Esophagus squamous epithelium (tissue), 5 donors: ENCODE measurements at regions not wholly inside any gene's neighbourhood (a gene's known extent, or its start where the extent isn't known, plus 50 kb on each side); places are given as distances from the start of the nearest gene placed in this dataset.

Experiments used
- DNase-seq: peaks from one replicate; lab custom pipeline; 2025; lab: John Stamatoyannopoulos, UW
- H3K27ac ChIP-seq, 4 donors: fragments of 200-600 bp; sonication (generic); one replicate each; pipeline ENCODE4 v1.5.1; 2016 to 2019; ENCODE audit warnings: mild to moderate bottlenecking in 1 of 4
- H3K27me3 ChIP-seq, 4 donors: fragments of 200-600 bp; sonication (generic); 1 replicate in 3 of 4; 2 replicates in 1 of 4; pipeline versions ENCODE4 v1.5.1 to v1.6.0; 2017 to 2021; ENCODE audit warnings: antibody characterized with exemption in 1 of 4
- H3K36me3 ChIP-seq, 3 donors: fragments of 200-600 bp; sonication (generic); one replicate each; pipeline ENCODE4 v1.5.1; 2016 to 2019
- H3K4me1 ChIP-seq, 3 donors: fragments of 200-600 bp; sonication (generic); one replicate each; pipeline ENCODE4 v1.5.1; 2017 to 2019
- H3K4me3 ChIP-seq, 4 donors: fragments of 200-600 bp; sonication (generic); 1 replicate in 3 of 4; 2 replicates in 1 of 4; pipeline ENCODE4 v1.5.1; 2016 to 2019; ENCODE audit warnings: mild to moderate bottlenecking in 2 of 4, moderate library complexity in 1 of 4
- H3K9me3 ChIP-seq, 3 donors: fragments of 200-600 bp; sonication (generic); one replicate each; pipeline ENCODE4 v1.5.1; 2016 to 2019
- POLR2A ChIP-seq, 4 donors: fragments of 450-650 bp; IDR thresholded peaks; one replicate each; pipeline ENCODE4 v1.6.1; 2017; ENCODE audit warnings: antibody characterized with exemption in 4 of 4, mild to moderate bottlenecking in 4 of 4, moderate library complexity in 3 of 4
- WGBS, 2 donors: methylation state at CpG; one replicate each; pipeline ENCODE4 v1.1.5; 2018; 5-methylcytosine and 5-hydroxymethylcytosine counted together
- intact Hi-C: fragments of 100-400 bp; cut with DNase I; formaldehyde crosslinking; loops from one replicate; pipeline ENCODE4 v1.15.0; 2022
- TF ChIP-seq, protein P1 (sequence below), 6 experiments: fragments of 450-650 bp in 4 of 6; fragments of 200-600 bp in 2 of 6; sonication (generic) in 2 of 6; IDR thresholded peaks; one replicate each; pipeline ENCODE4 v1.5.1; 2016 to 2019; ENCODE audit warnings: antibody characterized with exemption in 6 of 6, mild to moderate bottlenecking in 4 of 6, moderate library complexity in 4 of 6
- donor health status: DM: yes; HTN: yes; CAD: no.

DNA sequence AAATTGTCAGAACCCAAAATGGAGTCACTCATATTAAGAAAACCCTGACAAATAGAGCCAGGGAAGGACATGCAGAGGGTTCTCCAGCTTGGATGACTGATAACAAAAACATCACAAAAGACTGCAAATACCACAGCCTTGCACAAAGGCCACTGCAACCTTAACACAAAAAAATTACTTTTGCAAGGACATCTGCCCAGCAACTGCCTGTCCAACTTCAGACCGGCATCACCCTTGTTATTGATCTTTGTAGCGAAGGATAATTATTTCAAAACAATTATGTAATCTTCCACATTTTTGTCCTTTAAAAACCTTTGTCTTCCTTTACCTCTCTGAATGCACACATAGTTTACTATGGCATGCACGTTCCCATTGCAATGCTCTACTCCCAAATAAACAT lies 100.6 kb upstream of the TBX3 start:
- no peak overlapping the region for H3K4me3 ChIP-seq
- intact Hi-C loops: no loop called here
- H3K27ac ChIP-seq: no peak overlapping the region
- H3K4me1 ChIP-seq: no peaks in the 10 kb centered on the region
- TF ChIP-seq POLR2A (IDR thresholded peaks at IDR 0.05): no peak
- TF ChIP-seq, protein P1, sequence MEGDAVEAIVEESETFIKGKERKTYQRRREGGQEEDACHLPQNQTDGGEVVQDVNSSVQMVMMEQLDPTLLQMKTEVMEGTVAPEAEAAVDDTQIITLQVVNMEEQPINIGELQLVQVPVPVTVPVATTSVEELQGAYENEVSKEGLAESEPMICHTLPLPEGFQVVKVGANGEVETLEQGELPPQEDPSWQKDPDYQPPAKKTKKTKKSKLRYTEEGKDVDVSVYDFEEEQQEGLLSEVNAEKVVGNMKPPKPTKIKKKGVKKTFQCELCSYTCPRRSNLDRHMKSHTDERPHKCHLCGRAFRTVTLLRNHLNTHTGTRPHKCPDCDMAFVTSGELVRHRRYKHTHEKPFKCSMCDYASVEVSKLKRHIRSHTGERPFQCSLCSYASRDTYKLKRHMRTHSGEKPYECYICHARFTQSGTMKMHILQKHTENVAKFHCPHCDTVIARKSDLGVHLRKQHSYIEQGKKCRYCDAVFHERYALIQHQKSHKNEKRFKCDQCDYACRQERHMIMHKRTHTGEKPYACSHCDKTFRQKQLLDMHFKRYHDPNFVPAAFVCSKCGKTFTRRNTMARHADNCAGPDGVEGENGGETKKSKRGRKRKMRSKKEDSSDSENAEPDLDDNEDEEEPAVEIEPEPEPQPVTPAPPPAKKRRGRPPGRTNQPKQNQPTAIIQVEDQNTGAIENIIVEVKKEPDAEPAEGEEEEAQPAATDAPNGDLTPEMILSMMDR (IDR thresholded peaks at IDR 0.05): no peak
- H3K36me3 ChIP-seq: no peaks in the 10 kb centered on the region
- H3K9me3 ChIP-seq: no peaks in the 10 kb centered on the region
- no peaks in the 10 kb centered on the region for H3K27me3 ChIP-seq
- DNase-seq: no peak
- 55 to 58% methylated on average over 3 of the region's 3 CpGs for WGBS, 2 donors

DNA sequence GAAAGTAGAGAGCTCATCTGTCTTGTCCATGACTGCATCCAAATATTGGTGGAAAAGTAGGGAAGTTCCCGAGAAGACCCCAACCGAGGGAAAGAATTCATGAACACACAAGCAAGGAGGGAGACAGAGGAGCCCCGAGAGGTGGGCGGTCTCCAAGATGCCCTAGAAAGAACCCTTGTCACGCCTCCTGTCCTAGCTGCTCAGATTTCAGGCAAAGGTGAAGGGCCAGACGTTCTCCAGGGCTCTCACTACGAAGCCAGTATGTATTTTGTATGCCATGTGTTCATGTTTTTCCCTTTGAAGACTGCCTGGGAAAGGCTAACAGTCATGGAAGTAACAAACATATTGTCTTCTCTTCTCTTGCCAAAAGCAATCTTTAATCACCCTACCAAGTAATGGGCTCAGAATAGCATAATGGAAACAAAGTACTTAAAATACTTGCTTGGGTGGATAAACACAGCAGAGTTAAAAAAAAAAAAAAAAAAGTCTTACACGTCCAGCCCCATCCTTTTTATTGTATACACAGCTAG lies 99.2 kb upstream of the TBX3 start:
- intact Hi-C loops: no loop called here
- Histone ChIP-seq H3K27ac (no peak overlapping the region), H3K9me3 (no peaks in the 10 kb centered on the region), H3K4me3 (no peak overlapping the region), H3K36me3 (no peaks in the 10 kb centered on the region), H3K27me3 (no peaks in the 10 kb centered on the region), H3K4me1 (no peaks in the 10 kb centered on the region)
- TF ChIP-seq POLR2A (IDR thresholded peaks at IDR 0.05): no peak
- TF ChIP-seq, protein P1 (IDR thresholded peaks at IDR 0.05): no peak
- WGBS, 2 donors: 40% methylated on average over 8 of the region's 8 CpGs
- no peak for DNase-seq

DNA sequence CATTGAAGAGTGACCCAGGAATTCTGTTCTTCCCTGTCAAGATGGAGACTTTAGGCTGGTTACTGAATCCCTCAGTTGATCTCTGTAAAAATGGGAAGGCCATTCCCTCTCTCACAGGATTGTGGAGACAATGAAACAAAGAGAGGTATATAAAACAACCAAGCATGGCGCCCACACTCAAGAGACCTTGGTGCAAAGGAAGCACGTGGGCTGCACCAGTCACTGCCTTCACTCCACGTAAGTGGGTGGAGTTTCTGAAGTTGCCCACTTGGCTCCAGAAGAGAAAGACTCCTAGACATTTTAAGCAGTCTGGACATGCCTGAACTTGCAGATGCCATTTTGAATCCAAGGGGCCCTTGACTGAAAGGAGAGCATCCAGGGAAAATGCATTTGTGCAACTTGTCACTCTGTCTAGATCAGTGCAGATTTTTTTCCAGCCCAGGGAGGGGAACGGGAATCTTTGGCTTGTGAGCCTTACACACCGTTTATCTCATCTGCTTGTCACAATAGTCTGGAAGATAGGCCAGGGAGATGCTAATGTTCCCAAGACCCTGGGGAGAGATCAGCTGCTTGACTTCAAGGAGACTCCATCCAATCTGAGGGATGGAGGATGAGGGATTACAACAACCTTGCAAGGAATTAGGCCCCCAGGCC lies 96.9 kb upstream of the TBX3 start:
- DNase-seq: no peak
- TF ChIP-seq, protein P1 (IDR thresholded peaks at IDR 0.05): no peak
- no peak for TF ChIP-seq POLR2A (IDR thresholded peaks at IDR 0.05)
- intact Hi-C loops: no loop called here
- no peaks in the 10 kb centered on the region for H3K27me3 ChIP-seq
- no peaks in the 10 kb centered on the region for H3K4me1 ChIP-seq
- H3K36me3 ChIP-seq: no peaks in the 10 kb centered on the region
- no peak overlapping the region for H3K4me3 ChIP-seq
- 40 to 52% methylated on average over 5 of the region's 5 CpGs for WGBS, 2 donors
- H3K9me3 ChIP-seq: no peaks in the 10 kb centered on the region
- no peak overlapping the region for H3K27ac ChIP-seq

DNA sequence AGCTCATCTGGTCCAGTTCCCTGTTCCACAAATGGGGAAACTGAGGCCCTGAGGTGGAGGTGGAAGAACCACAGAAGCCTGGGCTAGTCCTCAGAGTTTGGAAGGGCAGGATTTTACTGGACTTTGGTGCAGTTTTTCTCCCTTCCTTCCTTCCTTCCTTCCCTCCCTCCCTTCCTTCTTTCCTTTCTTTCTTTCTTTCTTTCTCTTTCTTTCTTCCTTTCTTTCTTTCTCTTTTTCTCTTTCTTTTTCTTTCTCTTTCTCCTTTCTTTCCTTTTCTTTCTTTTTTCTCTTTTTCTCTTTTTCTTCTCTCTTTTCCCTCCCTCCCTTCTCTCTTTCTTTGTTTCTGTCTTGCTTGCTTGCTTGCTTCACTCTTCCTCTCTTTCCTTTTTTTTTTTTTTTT lies 95.7 kb upstream of the TBX3 start:
- DNase-seq: no peak
- no peak for TF ChIP-seq POLR2A (IDR thresholded peaks at IDR 0.05)
- TF ChIP-seq, protein P1 (IDR thresholded peaks at IDR 0.05): no peak
- Histone ChIP-seq H3K9me3 (no peaks in the 10 kb centered on the region), H3K27ac (no peak overlapping the region), H3K36me3 (no peaks in the 10 kb centered on the region), H3K27me3 (no peaks in the 10 kb centered on the region), H3K4me3 (no peak overlapping the region), H3K4me1 (no peaks in the 10 kb centered on the region)
- intact Hi-C loops: no loop called here

DNA sequence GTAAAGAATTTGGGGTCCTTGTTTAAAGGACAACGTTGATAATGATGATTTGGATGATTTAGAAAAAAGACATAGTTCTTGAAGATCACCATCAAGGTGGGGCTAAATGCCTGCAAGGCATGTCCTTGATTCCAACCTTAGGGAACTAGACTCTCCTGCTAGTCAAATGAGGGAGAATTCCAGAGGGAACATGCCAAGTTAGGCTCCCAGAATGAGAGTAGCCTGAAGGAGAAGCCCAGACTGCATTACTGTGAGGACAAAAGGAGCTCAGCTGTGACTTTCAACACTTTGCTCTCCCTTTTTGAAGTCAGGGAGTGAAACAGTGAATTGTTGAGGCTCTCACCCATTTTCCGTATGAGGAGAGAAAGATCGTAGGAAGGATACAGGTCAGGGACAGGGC lies 95.2 kb upstream of the TBX3 start:
- DNase-seq: no peak
- TF ChIP-seq POLR2A (IDR thresholded peaks at IDR 0.05): no peak
- TF ChIP-seq, protein P1 (IDR thresholded peaks at IDR 0.05): no peak
- intact Hi-C loops: no loop called here
- H3K4me3 ChIP-seq: no peak overlapping the region
- H3K4me1 ChIP-seq: no peaks in the 10 kb centered on the region
- WGBS, 2 donors: 62 to 76% methylated on average over 2 to 3 of the region's 3 CpGs
- H3K9me3 ChIP-seq: no peaks in the 10 kb centered on the region
- no peaks in the 10 kb centered on the region for H3K36me3 ChIP-seq
- no peak overlapping the region for H3K27ac ChIP-seq
- no peaks in the 10 kb centered on the region for H3K27me3 ChIP-seq
